ENCODE measurements at regions not wholly inside any gene's neighbourhood (a gene's known extent, or its start where the extent isn't known, plus 50 kb on each side); places are given as distances from the start of the nearest gene placed in this dataset.

DNA sequence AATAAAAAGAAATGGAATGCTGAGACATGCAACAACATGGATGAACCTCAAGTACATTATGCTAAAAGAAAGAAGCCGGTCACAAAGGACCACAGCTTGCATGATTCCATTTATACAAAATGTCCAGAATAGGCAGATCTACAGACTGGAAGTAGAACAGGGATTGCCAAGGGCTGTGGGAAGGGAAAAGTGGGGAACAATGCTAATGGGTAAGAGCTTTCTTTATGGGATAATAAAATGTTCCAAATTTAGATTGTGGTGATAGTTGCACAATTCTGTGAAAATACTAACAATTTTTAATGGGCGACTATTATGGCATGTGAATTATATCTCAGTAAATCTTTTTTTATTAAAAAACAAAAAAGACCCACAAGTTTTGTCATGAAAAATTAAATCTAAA lies 106.2 kb downstream of the TMCO5A start:
- H2BK120ac ChIP-seq (ENCODE audit: low read depth, low read length): no peak overlapping the region
- no peak overlapping the region for H3K14ac ChIP-seq (ENCODE audit: low read length in 2 of 2)
- no peak overlapping the region for H3K4me2 ChIP-seq (ENCODE audit: low read length, poor library complexity, severe bottlenecking)
- no peak overlapping the region for H3K9ac ChIP-seq (ENCODE audit: low read length)
- no peak for DNase-seq
- WGBS: no CpG with 5 or more reads among the region's 2 CpGs
- H3K4me1 ChIP-seq (ENCODE audit: control insufficient read depth, insufficient read depth, low read depth, low read length): peaks cover 4% of the 10 kb centered on the region
- no peak overlapping the region for H4K8ac ChIP-seq (ENCODE audit: low read length)
- H3K23ac ChIP-seq (ENCODE audit: low read length in 2 of 2): no peak overlapping the region
- H2AFZ ChIP-seq (ENCODE audit: low read depth, low read length): no peak overlapping the region
- H3K4ac ChIP-seq (ENCODE audit: low read depth in 1 of 2, low read length in 2 of 2): no peak overlapping the region
- H3K4me3 ChIP-seq (ENCODE audit: insufficient read depth in 1 of 2, low read depth in 1 of 2, low read length in 2 of 2): no peak overlapping the region
- H2BK5ac ChIP-seq (ENCODE audit: low read depth, low read length, poor library complexity, severe bottlenecking): no peak overlapping the region
- no peak overlapping the region for H2AK5ac ChIP-seq (ENCODE audit: low read length, severe bottlenecking)
- H2BK15ac ChIP-seq (ENCODE audit: low read depth, poor library complexity, severe bottlenecking): no peak overlapping the region
- no peak overlapping the region for H2BK12ac ChIP-seq (ENCODE audit: low read length in 2 of 2)
- no peak overlapping the region for H4K91ac ChIP-seq (ENCODE audit: low read length)
- no peaks in the 10 kb centered on the region for H3K36me3 ChIP-seq (ENCODE audit: control insufficient read depth in 1 of 2, insufficient read depth in 2 of 2, low read depth in 1 of 2, low read length in 2 of 2)
- H3K27me3 ChIP-seq (ENCODE audit: control insufficient read depth in 1 of 2, insufficient read depth in 1 of 2, low read length in 2 of 2): no peaks in the 10 kb centered on the region
- H3K18ac ChIP-seq (ENCODE audit: low read depth in 1 of 2, low read length in 2 of 2): no peak overlapping the region
- H3K9me3 ChIP-seq (ENCODE audit: control insufficient read depth, low read length): no peaks in the 10 kb centered on the region
- H3K79me1 ChIP-seq (replicated peaks; ENCODE audit: low read length, poor library complexity, severe bottlenecking): no peaks in the 10 kb centered on the region
- no peak overlapping the region for H3K27ac ChIP-seq (ENCODE audit: low read length, poor library complexity, severe bottlenecking)

DNA sequence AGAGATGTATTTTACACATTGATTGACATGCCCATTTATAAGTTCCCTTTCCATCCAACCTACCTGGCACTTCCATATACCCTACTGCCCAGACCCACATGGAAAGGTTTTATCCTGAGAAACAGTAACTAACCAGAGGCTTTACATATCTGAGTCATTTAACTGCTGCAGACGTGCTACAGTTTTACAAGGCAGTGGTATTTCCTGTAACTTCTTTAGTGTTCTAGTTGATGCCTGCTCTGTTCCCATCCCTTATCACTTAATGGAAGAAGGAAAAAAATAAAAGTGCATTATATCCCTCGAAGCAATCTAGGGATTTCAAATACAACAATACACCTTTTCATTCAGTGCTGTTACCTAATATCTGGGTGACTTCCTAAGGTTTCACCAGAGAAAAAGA lies 107.1 kb downstream of the TMCO5A start:
- WGBS: 3% methylated on average over 2 of the region's 2 CpGs
- H2BK5ac ChIP-seq (ENCODE audit: low read depth, low read length, poor library complexity, severe bottlenecking): no peak overlapping the region
- H3K27ac ChIP-seq (ENCODE audit: low read length, poor library complexity, severe bottlenecking): no peak overlapping the region
- H3K36me3 ChIP-seq (ENCODE audit: control insufficient read depth in 1 of 2, insufficient read depth in 2 of 2, low read depth in 1 of 2, low read length in 2 of 2): no peaks in the 10 kb centered on the region
- no peak overlapping the region for H2AK5ac ChIP-seq (ENCODE audit: low read length, severe bottlenecking)
- no peak overlapping the region for H3K4me2 ChIP-seq (ENCODE audit: low read length, poor library complexity, severe bottlenecking)
- no peaks in the 10 kb centered on the region for H3K9me3 ChIP-seq (ENCODE audit: control insufficient read depth, low read length)
- no peak overlapping the region for H3K14ac ChIP-seq (ENCODE audit: low read length in 2 of 2)
- no peak overlapping the region for H2AFZ ChIP-seq (ENCODE audit: low read depth, low read length)
- H2BK120ac ChIP-seq (ENCODE audit: low read depth, low read length): no peak overlapping the region
- H3K23ac ChIP-seq (ENCODE audit: low read length in 2 of 2): no peak overlapping the region
- H3K27me3 ChIP-seq (ENCODE audit: control insufficient read depth in 1 of 2, insufficient read depth in 1 of 2, low read length in 2 of 2): no peaks in the 10 kb centered on the region
- no peak overlapping the region for H3K4ac ChIP-seq (ENCODE audit: low read depth in 1 of 2, low read length in 2 of 2)
- no peak overlapping the region for H3K4me3 ChIP-seq (ENCODE audit: insufficient read depth in 1 of 2, low read depth in 1 of 2, low read length in 2 of 2)
- no peak overlapping the region for H3K18ac ChIP-seq (ENCODE audit: low read depth in 1 of 2, low read length in 2 of 2)
- peak; percentile 66 for DNase-seq
- no peak overlapping the region for H2BK15ac ChIP-seq (ENCODE audit: low read depth, poor library complexity, severe bottlenecking)
- H3K79me1 ChIP-seq (replicated peaks; ENCODE audit: low read length, poor library complexity, severe bottlenecking): no peaks in the 10 kb centered on the region
- peaks cover 4% of the 10 kb centered on the region for H3K4me1 ChIP-seq (ENCODE audit: control insufficient read depth, insufficient read depth, low read depth, low read length)
- H4K91ac ChIP-seq (ENCODE audit: low read length): no peak overlapping the region
- H3K9ac ChIP-seq (ENCODE audit: low read length): peak overlapping the region; percentile 6
- H2BK12ac ChIP-seq (ENCODE audit: low read length in 2 of 2): no peak overlapping the region
- H4K8ac ChIP-seq (ENCODE audit: low read length): no peak overlapping the region

DNA sequence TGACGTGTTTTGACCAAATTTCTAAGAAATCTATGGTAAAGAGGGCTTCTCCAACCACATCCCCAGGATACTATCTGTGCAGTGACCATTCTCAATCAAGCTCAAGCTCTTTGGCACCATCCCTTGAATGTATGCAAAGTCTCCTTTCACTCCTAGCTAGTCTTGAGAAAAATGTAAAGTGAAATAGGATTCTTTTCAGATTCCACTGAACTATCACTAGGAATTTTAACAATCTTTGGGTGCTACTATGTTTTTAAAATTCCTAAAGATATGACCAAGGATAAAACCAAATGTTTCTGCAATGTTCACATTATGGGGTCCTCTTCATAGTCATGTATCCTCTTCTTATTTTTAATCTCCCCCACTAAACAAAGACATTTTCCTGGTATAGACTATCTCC lies 107.8 kb downstream of the TMCO5A start:
- DNase-seq: no peak
- H3K23ac ChIP-seq (ENCODE audit: low read length in 2 of 2): no peak overlapping the region
- H3K79me1 ChIP-seq (replicated peaks; ENCODE audit: low read length, poor library complexity, severe bottlenecking): no peaks in the 10 kb centered on the region
- no peak overlapping the region for H4K91ac ChIP-seq (ENCODE audit: low read length)
- no peak overlapping the region for H3K4me2 ChIP-seq (ENCODE audit: low read length, poor library complexity, severe bottlenecking)
- peak overlapping the region in 1 of 2 experiments; percentile 32 for H3K4ac ChIP-seq (ENCODE audit: low read depth in 1 of 2, low read length in 2 of 2)
- H3K4me1 ChIP-seq (ENCODE audit: control insufficient read depth, insufficient read depth, low read depth, low read length): peaks cover 4% of the 10 kb centered on the region
- H4K8ac ChIP-seq (ENCODE audit: low read length): peak overlapping the region; percentile 38
- peak overlapping the region; percentile 45 for H2AK5ac ChIP-seq (ENCODE audit: low read length, severe bottlenecking)
- no peak overlapping the region for H3K27ac ChIP-seq (ENCODE audit: low read length, poor library complexity, severe bottlenecking)
- H2BK5ac ChIP-seq (ENCODE audit: low read depth, low read length, poor library complexity, severe bottlenecking): no peak overlapping the region
- H3K18ac ChIP-seq (ENCODE audit: low read depth in 1 of 2, low read length in 2 of 2): peak overlapping the region; percentile 72 to 81
- H2AFZ ChIP-seq (ENCODE audit: low read depth, low read length): no peak overlapping the region
- H2BK15ac ChIP-seq (ENCODE audit: low read depth, poor library complexity, severe bottlenecking): no peak overlapping the region
- H2BK12ac ChIP-seq (ENCODE audit: low read length in 2 of 2): peak overlapping the region in 1 of 2 experiments; percentile 94
- no peak overlapping the region for H3K14ac ChIP-seq (ENCODE audit: low read length in 2 of 2)
- 77% methylated on average over 1 of the region's 1 CpG for WGBS
- H3K9ac ChIP-seq (ENCODE audit: low read length): no peak overlapping the region
- H3K36me3 ChIP-seq (ENCODE audit: control insufficient read depth in 1 of 2, insufficient read depth in 2 of 2, low read depth in 1 of 2, low read length in 2 of 2): no peaks in the 10 kb centered on the region
- H3K9me3 ChIP-seq (ENCODE audit: control insufficient read depth, low read length): no peaks in the 10 kb centered on the region
- H2BK120ac ChIP-seq (ENCODE audit: low read depth, low read length): peak overlapping the region; percentile 8
- no peak overlapping the region for H3K4me3 ChIP-seq (ENCODE audit: insufficient read depth in 1 of 2, low read depth in 1 of 2, low read length in 2 of 2)
- H3K27me3 ChIP-seq (ENCODE audit: control insufficient read depth in 1 of 2, insufficient read depth in 1 of 2, low read length in 2 of 2): no peaks in the 10 kb centered on the region

GRCh38 chr15:38042707-38043445 lies 108.4 kb downstream of the TMCO5A start:
- Histone ChIP-seq H2AK5ac (ENCODE audit: low read length, severe bottlenecking) (peak overlapping the region; percentile 30), H2BK120ac (ENCODE audit: low read depth, low read length) (peak overlapping the region; percentile 8), H3K27me3 (ENCODE audit: control insufficient read depth in 1 of 2, insufficient read depth in 1 of 2, low read length in 2 of 2) (no peaks in the 10 kb centered on the region), H3K14ac (ENCODE audit: low read length in 2 of 2) (no peak overlapping the region), H3K36me3 (ENCODE audit: control insufficient read depth in 1 of 2, insufficient read depth in 2 of 2, low read depth in 1 of 2, low read length in 2 of 2) (no peaks in the 10 kb centered on the region), H3K4me2 (ENCODE audit: low read length, poor library complexity, severe bottlenecking) (no peak overlapping the region), H4K91ac (ENCODE audit: low read length) (peak overlapping the region; percentile 14), H4K8ac (ENCODE audit: low read length) (peak overlapping the region; percentile 16), H2BK15ac (ENCODE audit: low read depth, poor library complexity, severe bottlenecking) (no peak overlapping the region), H3K9me3 (ENCODE audit: control insufficient read depth, low read length) (no peaks in the 10 kb centered on the region), H3K4me3 (ENCODE audit: insufficient read depth in 1 of 2, low read depth in 1 of 2, low read length in 2 of 2) (no peak overlapping the region), H2BK5ac (ENCODE audit: low read depth, low read length, poor library complexity, severe bottlenecking) (no peak overlapping the region), H3K79me1 (replicated peaks; ENCODE audit: low read length, poor library complexity, severe bottlenecking) (no peaks in the 10 kb centered on the region), H3K9ac (ENCODE audit: low read length) (no peak overlapping the region), H3K4ac (ENCODE audit: low read depth in 1 of 2, low read length in 2 of 2) (peak overlapping the region in 1 of 2 experiments; percentile 63), H2BK12ac (ENCODE audit: low read length in 2 of 2) (peak overlapping the region in 1 of 2 experiments; percentile 95), H2AFZ (ENCODE audit: low read depth, low read length) (peak overlapping the region; percentile 91), H3K18ac (ENCODE audit: low read depth in 1 of 2, low read length in 2 of 2) (peak overlapping the region in 1 of 2 experiments; percentile 84), H3K23ac (ENCODE audit: low read length in 2 of 2) (no peak overlapping the region), H3K4me1 (ENCODE audit: control insufficient read depth, insufficient read depth, low read depth, low read length) (peaks cover 6% of the 10 kb centered on the region), H3K27ac (ENCODE audit: low read length, poor library complexity, severe bottlenecking) (no peak overlapping the region)
- DNase-seq: no peak
- WGBS: 58% methylated on average over 8 of the region's 9 CpGs

Data from mesenchymal stem cell (in vitro differentiated cells and primary cell).